H1 (cell line): ENCODE measurements at regions not wholly inside any gene's neighbourhood (a gene's known extent, or its start where the extent isn't known, plus 50 kb on each side); places are given as distances from the start of the nearest gene placed in this dataset.

ENCODE experiments used
- GTF2F1 ChIP-seq: IDR thresholded peaks from 2 replicates; pipeline ENCODE4 v1.6.1; 2012; ENCODE audit warnings: low read depth, low read length, improper control_type of control experiment, borderline replicate concordance
- KDM5A ChIP-seq: fragments of 200-600 bp; IDR thresholded peaks from 2 replicates; pipeline ENCODE4 v1.7.1; 2012; ENCODE audit warnings: mild to moderate bottlenecking, low read length, inconsistent platforms, mixed read lengths
- RFX5 ChIP-seq: IDR thresholded peaks from 2 replicates; pipeline ENCODE4 v1.6.1; 2011; ENCODE audit warnings: low read depth, low read length, improper control_type of control experiment, borderline replicate concordance
- USF2 ChIP-seq: IDR thresholded peaks from 2 replicates; pipeline ENCODE4 v1.6.1; 2011; ENCODE audit warnings: low read length, improper control_type of control experiment
- TF ChIP-seq, protein P1 (sequence below): IDR thresholded peaks from 2 replicates; pipeline ENCODE4 v1.6.1; 2012; ENCODE audit warnings: inconsistent platforms

GRCh38 chr2:204152616-204153015 lies 216.1 kb downstream of the ICOS start (continued):
- TF ChIP-seq KDM5A (no peak), GTF2F1 (no peak), USF2 (no peak), RFX5 (no peak)
- TF ChIP-seq, protein P1, sequence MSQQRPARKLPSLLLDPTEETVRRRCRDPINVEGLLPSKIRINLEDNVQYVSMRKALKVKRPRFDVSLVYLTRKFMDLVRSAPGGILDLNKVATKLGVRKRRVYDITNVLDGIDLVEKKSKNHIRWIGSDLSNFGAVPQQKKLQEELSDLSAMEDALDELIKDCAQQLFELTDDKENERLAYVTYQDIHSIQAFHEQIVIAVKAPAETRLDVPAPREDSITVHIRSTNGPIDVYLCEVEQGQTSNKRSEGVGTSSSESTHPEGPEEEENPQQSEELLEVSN: no peak
